ENCODE measurements at regions not wholly inside any gene's neighbourhood (a gene's known extent, or its start where the extent isn't known, plus 50 kb on each side); places are given as distances from the start of the nearest gene placed in this dataset.

DNA sequence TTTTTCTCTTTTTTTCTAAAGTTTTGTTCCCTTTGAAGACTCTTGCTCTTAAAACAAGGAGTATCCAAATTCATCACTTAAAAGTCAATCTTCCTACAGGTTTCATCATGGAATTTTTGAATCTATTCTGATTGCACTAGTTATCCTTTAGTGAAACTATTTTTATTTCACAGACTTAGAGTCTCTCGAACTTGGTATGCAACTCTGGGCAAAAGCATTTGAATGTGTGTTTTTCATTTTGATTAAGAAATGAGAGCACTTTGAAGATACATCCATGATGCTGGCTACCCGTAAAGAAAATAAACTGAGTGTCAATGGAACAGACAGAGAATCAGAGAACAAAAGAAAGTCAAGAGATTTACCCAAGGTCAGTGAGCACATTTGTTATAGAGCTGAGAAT, 586.5 kb downstream of the EPM2A start (continued):
- TF ChIP-seq KDM1A (IDR thresholded peaks at IDR 0.05; ENCODE audit: borderline replicate concordance, low read length): no peak

DNA sequence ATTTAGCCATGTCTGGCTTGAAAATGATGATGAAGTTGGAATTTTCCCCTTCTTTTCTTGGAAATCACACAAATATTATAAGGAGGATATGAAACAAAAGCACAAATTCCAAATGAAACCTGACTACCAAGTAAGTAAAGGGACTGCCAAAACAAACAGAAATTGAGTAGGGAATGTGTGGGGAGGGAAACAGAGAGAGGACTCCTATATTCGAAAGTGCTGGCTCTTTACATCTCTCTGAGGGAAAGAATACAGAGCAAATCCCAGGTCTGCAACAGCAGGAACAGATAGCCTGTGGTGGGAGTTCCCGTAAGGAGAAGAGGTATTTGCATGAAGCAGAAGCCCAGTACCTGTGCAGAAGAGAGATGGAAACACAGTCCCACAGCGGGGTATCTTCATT, 583.7 kb downstream of the EPM2A start:
- Histone ChIP-seq H2BK20ac (ENCODE audit: low read length) (no peak overlapping the region), H3K23ac (ENCODE audit: insufficient read length) (no peak overlapping the region), H3K79me1 (ENCODE audit: low read depth, low read length) (no peaks in the 10 kb centered on the region), H3K4ac (replicated peaks; ENCODE audit: insufficient read length, low read depth, low read length) (no peak overlapping the region), H4K8ac (ENCODE audit: extremely low read depth, insufficient read depth, low read length) (no peak overlapping the region), H3K23me2 (ENCODE audit: low read depth, low read length) (no peaks in the 10 kb centered on the region), H3K4me2 (ENCODE audit: insufficient read depth in 1 of 2, low read depth in 2 of 2, low read length in 2 of 2) (no peak overlapping the region), H3K79me2 (ENCODE audit: control insufficient read depth in 1 of 2, insufficient read depth in 2 of 2, low read length in 2 of 2) (no peaks in the 10 kb centered on the region), H2AK5ac (ENCODE audit: low read depth, low read length) (no peak overlapping the region), H3K4me3 (ENCODE audit: extremely low read depth in 1 of 4, insufficient read depth in 2 of 4, low read depth in 3 of 4, low read length in 4 of 4) (no peak overlapping the region), H3K14ac (ENCODE audit: insufficient read length) (no peak overlapping the region), H3K9ac (replicated peaks in 1 of 4; ENCODE audit: extremely low read depth in 1 of 4, low read depth in 3 of 4, low read length in 3 of 4) (no peak overlapping the region), H2AFZ (ENCODE audit: low read length) (no peak overlapping the region), H3K56ac (replicated peaks; ENCODE audit: insufficient read length, low read depth, low read length) (no peak overlapping the region), H3K18ac (ENCODE audit: extremely low read depth, low read length) (no peak overlapping the region), H2BK120ac (replicated peaks; ENCODE audit: low read depth, low read length) (no peak overlapping the region), H4K20me1 (replicated peaks in 1 of 2; ENCODE audit: control insufficient read depth in 1 of 2, insufficient read depth in 2 of 2, low read length in 2 of 2) (no peaks in the 10 kb centered on the region), H2BK12ac (ENCODE audit: low read depth, low read length) (no peak overlapping the region), H3K27ac (ENCODE audit: low read depth, low read length) (no peak overlapping the region), H3K27me3 (replicated peaks in 1 of 4; ENCODE audit: control insufficient read depth in 3 of 4, extremely low read depth in 1 of 4, insufficient read depth in 3 of 4, low read length in 3 of 4) (peaks cover 0 to 2% (median 0%) of the 10 kb centered on the region in 4 experiments; a peak in 1 of 7 replicates), H4K5ac (ENCODE audit: insufficient read length, low read depth, low read length) (no peak overlapping the region), H2BK15ac (ENCODE audit: low read length) (no peak overlapping the region), H3K36me3 (ENCODE audit: control insufficient read depth in 2 of 4, insufficient read depth in 4 of 4, low read length in 3 of 4) (no peaks in the 10 kb centered on the region), H3K4me1 (replicated peaks in 1 of 4; ENCODE audit: control insufficient read depth in 3 of 4, insufficient read depth in 4 of 4, low read length in 3 of 4) (peaks cover 0 to 10% (median under 1%) of the 10 kb centered on the region in 4 experiments; a peak in 2 of 7 replicates), H3K9me3 (ENCODE audit: insufficient read depth in 2 of 2, low read depth in 1 of 2, low read length in 1 of 2) (no peaks in the 10 kb centered on the region), H2BK5ac (ENCODE audit: low read depth, low read length) (no peak overlapping the region), H4K91ac (replicated peaks; ENCODE audit: insufficient read length, low read length) (no peak overlapping the region)
- POLR2A ChIA-PET (ENCODE audit: partially characterized antibody): no interaction called here
- no peak for TF ChIP-seq BCL11A (IDR thresholded peaks at IDR 0.05; ENCODE audit: low read depth in 2 of 2, low read length in 2 of 2)
- no peak for TF ChIP-seq KDM4A (IDR thresholded peaks at IDR 0.05; ENCODE audit: low read depth, low read length, severe bottlenecking)
- FAIRE-seq (no peak), DNase-seq (ENCODE audit: low read depth in 1 of 2, low spot score in 2 of 2) (no peak)
- CTCF ChIA-PET (ENCODE audit: partially characterized antibody): no interaction called here
- WGBS, 2 experiments (ENCODE audit: extremely low coverage in 1 of 2, insufficient coverage in 1 of 2, insufficient read length in 1 of 2, insufficient replicate concordance in 2 of 2, low coverage in 1 of 2, low lambda C conversion rate in 2 of 2, missing lambda C conversion rate in 1 of 2): 77% methylated on average over 3 of the region's 3 CpGs; no CpG with 5 or more reads in 1 of the 2 experiments

Measured in H1 (cell line).